AG04449 (cell line): ENCODE measurements at regions not wholly inside any gene's neighbourhood (a gene's known extent, or its start where the extent isn't known, plus 50 kb on each side); places are given as distances from the start of the nearest gene placed in this dataset.

Experiments used
- CTCF ChIA-PET: fragments of 350-600 bp; formaldehyde crosslinking; extraction: SDS; loops from one replicate; lab custom pipeline; 2021; ENCODE audit warnings: antibody characterized with exemption; lab: Yijun Ruan, JAX
- POLR2A ChIA-PET: fragments of 400-600, 350-600 bp; formaldehyde crosslinking; extraction: SDS; loops from one replicate; lab custom pipeline; 2020; ENCODE audit warnings: antibody characterized with exemption, inconsistent platforms; lab: Yijun Ruan, JAX
- DNase-seq: peaks from one replicate; pipeline ENCODE4 v3.0.0-alpha.2; 2010; ENCODE audit warnings: low read depth, low spot score
- H3K4me3 ChIP-seq: 2 replicates; pipeline ENCODE4 v1.5.1; 2011; ENCODE audit warnings: low read depth, mild to moderate bottlenecking, control low read depth, low read length
- TF ChIP-seq, protein P1 (sequence below): IDR thresholded peaks from one replicate; pipeline ENCODE4 v1.5.1; 2011; ENCODE audit warnings: mild to moderate bottlenecking, moderate library complexity, low read length, control low read depth, inconsistent platforms; ENCODE audit not compliant: insufficient read depth; ENCODE audit errors: missing control alignments

DNA sequence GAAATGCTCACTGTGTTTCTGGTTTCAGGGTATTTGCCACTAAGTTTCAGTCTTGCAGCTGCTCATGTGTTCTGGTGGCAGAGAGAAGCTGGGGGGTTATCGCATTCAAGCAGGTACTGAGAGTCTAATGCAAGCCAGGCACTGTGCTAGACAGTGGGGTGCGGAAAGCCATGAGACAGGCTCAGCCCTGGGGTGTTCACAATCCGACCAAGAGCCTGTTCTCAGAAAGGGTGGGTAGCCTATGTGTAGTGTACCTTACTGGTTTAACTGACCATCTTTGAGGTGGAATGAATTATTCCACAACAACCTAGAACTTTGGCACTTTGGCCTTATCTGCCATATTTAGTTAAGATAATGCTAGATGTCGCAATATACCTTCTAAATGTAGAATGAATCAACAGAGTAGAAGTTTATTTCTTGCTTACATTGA is 55.3 kb upstream of the ROR1 start:
- no peak overlapping the region for H3K4me3 ChIP-seq
- CTCF ChIA-PET: interaction anchor here (1.2 to 1.9 kb wide), 3 partner anchors 10 to 446 kb away, joined by 3 to 7 read pairs (median 3); no protein-coding TSS in a partner anchor
- TF ChIP-seq, protein P1, sequence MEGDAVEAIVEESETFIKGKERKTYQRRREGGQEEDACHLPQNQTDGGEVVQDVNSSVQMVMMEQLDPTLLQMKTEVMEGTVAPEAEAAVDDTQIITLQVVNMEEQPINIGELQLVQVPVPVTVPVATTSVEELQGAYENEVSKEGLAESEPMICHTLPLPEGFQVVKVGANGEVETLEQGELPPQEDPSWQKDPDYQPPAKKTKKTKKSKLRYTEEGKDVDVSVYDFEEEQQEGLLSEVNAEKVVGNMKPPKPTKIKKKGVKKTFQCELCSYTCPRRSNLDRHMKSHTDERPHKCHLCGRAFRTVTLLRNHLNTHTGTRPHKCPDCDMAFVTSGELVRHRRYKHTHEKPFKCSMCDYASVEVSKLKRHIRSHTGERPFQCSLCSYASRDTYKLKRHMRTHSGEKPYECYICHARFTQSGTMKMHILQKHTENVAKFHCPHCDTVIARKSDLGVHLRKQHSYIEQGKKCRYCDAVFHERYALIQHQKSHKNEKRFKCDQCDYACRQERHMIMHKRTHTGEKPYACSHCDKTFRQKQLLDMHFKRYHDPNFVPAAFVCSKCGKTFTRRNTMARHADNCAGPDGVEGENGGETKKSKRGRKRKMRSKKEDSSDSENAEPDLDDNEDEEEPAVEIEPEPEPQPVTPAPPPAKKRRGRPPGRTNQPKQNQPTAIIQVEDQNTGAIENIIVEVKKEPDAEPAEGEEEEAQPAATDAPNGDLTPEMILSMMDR: no peak
- POLR2A ChIA-PET: no interaction called here
- no peak for DNase-seq

DNA sequence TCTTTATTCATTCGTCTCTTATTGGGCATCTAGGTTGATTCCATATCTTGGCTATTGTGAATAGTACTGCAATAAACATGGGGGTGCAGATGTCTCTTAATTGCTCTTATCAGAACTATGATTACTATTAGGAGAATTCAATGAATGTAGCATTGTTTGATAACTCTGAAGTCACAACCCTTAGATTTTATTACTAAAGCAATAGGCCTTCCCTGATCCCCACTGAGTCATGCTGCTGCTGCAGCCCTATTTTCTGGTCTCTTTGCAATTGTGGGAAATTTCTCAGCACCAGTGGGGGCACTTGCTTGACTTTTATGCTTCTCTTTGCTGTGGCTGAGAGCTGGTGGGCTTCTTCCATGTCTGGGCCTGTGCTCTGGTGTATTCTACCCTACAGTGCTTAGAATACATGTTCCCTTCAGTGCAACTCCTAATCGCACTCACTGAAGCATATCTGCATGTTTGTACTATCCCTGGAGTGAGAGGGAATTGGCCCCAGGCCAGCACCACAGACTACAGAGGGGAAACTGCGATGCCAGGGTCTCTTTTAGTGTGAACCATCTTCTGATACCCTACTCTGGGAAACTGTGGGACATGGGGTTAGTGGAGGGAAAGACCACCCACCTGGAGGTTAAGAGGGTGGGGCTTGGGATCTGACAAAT is 52.2 kb upstream of the ROR1 start:
- POLR2A ChIA-PET: no interaction called here
- CTCF ChIA-PET: no interaction called here
- TF ChIP-seq, protein P1: no peak
- DNase-seq: no peak
- no peak overlapping the region for H3K4me3 ChIP-seq

DNA sequence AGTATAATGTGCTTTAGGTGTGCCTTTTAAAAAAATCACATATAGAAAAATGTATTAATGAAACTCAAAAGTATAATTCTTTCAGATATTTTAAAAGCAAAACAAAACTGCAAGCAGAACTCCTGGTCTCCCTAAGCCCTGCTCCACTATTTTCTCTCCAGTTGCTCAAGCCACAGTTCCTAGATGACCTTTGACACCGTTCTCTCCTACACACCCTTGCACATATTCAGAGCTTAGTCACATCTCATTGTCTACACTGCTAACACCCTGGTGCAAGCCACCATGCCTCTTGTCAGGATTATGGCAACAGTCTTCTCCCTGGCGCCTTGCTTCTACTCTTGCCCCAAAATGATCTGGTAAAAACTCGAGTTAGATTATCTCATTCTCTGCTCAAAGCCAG is 50.2 kb upstream of the ROR1 start:
- POLR2A ChIA-PET: no interaction called here
- DNase-seq: no peak
- TF ChIP-seq, protein P1: no peak
- no peak overlapping the region for H3K4me3 ChIP-seq
- CTCF ChIA-PET: no interaction called here
